HCT116 (cell line): ENCODE measurements at regions not wholly inside any gene's neighbourhood (a gene's known extent, or its start where the extent isn't known, plus 50 kb on each side); places are given as distances from the start of the nearest gene placed in this dataset.

Experiments
- ATAC-seq: fragments of 200-7000 bp; cut with Tn5 transposase; 2 replicates; pipeline ENCODE4 v1.9.1; 2020; ENCODE audit warnings: mild to moderate bottlenecking, moderate library complexity
- BruUV-seq: library from RNA; stranded (reverse); fragments of 400-500 nt; replicated peaks from 2 replicates; lab custom pipeline; 2021; lab: Mats Ljungman, UMichigan
- CTCF ChIA-PET: fragments of 300-600 bp; sonication (Branson Sonifier 250); formaldehyde crosslinking; loops from one replicate; lab custom pipeline; 2021; ENCODE audit warnings: antibody characterized with exemption; lab: Charles Lee
- POLR2A ChIA-PET: fragments of 300-600, 350-600 bp; sonication (Branson Sonifier 250); formaldehyde crosslinking; loops from one replicate; lab custom pipeline; 2021; ENCODE audit warnings: antibody characterized with exemption; lab: Charles Lee
- RAD21 ChIA-PET, 2 experiments: fragments of 300-600 bp; sonication (Branson Sonifier 250); formaldehyde crosslinking; loops; one replicate each; lab custom pipeline; 2023; ENCODE audit warnings: low total read pairs in 2 of 2; ENCODE audit not compliant: uncharacterized antibody in 2 of 2, unreplicated experiment in 2 of 2, low non-redundant PET in 1 of 2; lab: Charles Lee
- DNase-seq: peaks from one replicate; pipeline ENCODE4 v3.0.0-alpha.2; 2010; ENCODE audit warnings: low read depth, low spot score
- H2AFZ ChIP-seq: fragments of 200-600 bp; shearing (Covaris generic), sonication (generic); 2 replicates; pipeline ENCODE4 v1.6.1; 2017; ENCODE audit warnings: low read depth, mixed run types, mixed read lengths, antibody characterized with exemption, low read length; ENCODE audit not compliant: poor library complexity, severe bottlenecking
- H3K27ac ChIP-seq: 2 replicates; pipeline ENCODE4 v1.5.1; 2012; ENCODE audit warnings: low read depth, low read length
- H3K27me3 ChIP-seq: fragments of 200-600 bp; sonication (generic); 2 replicates; pipeline ENCODE4 v1.6.1; 2016; ENCODE audit warnings: mixed run types, low read length, mixed read lengths; ENCODE audit not compliant: insufficient read depth
- H3K36me3 ChIP-seq, 2 experiments: fragments of 200-500 bp in 1 of 2; fragments of 200-600 bp in 1 of 2; sonication (Bioruptor generic) in 1 of 2; sonication (generic) in 1 of 2; 2 replicates each; pipeline versions ENCODE4 v1.5.1 to v1.6.1; 2014 to 2016; ENCODE audit warnings: low read length in 2 of 2, inconsistent platforms in 1 of 2, mixed read lengths in 1 of 2, mixed run types in 1 of 2; ENCODE audit not compliant: insufficient read depth in 2 of 2, control insufficient read depth in 1 of 2
- H3K4me1 ChIP-seq, 2 experiments: fragments of 200-600 bp in 1 of 2; sonication (generic) in 1 of 2; 2 replicates each; pipeline versions ENCODE4 v1.5.1 to v1.6.1; 2012 to 2017; ENCODE audit warnings: low read length in 2 of 2, inconsistent platforms in 1 of 2, mild to moderate bottlenecking in 1 of 2, mixed read lengths in 1 of 2, mixed run types in 1 of 2, moderate library complexity in 1 of 2; ENCODE audit not compliant: insufficient read depth in 2 of 2, control insufficient read depth in 1 of 2
- H3K4me2 ChIP-seq: fragments of 200-600 bp; sonication (generic); 2 replicates; pipeline ENCODE4 v1.6.1; 2017; ENCODE audit warnings: mixed run types, low read length, mixed read lengths
- H3K4me3 ChIP-seq, 2 experiments: fragments of 200-600 bp in 1 of 2; sonication (generic) in 1 of 2; replicated peaks in 1 of 2; 2 replicates each; pipeline ENCODE4 v1.5.1; 2011 to 2016; ENCODE audit warnings: low read length in 2 of 2, control low read depth in 1 of 2, low read depth in 1 of 2, mild to moderate bottlenecking in 1 of 2, mixed read lengths in 1 of 2, mixed run types in 1 of 2
- H3K79me2 ChIP-seq: fragments of 200-600 bp; sonication (generic); 2 replicates; pipeline ENCODE4 v1.6.1; 2017; ENCODE audit warnings: mild to moderate bottlenecking, mixed run types, low read length, moderate library complexity, mixed read lengths; ENCODE audit not compliant: insufficient read depth
- H3K9ac ChIP-seq: fragments of 200-600 bp; sonication (generic); 2 replicates; pipeline ENCODE4 v1.6.1; 2016; ENCODE audit warnings: low read length, mixed read lengths
- H3K9me2 ChIP-seq: fragments of 200-600 bp; sonication (generic), shearing (Covaris generic); 2 replicates; pipeline ENCODE4 v1.6.1; 2017; ENCODE audit warnings: mixed run types, mild to moderate bottlenecking, moderate library complexity; ENCODE audit not compliant: insufficient read depth
- H3K9me3 ChIP-seq, 2 experiments: fragments of 200-500 bp in 1 of 2; fragments of 200-600 bp in 1 of 2; sonication (Bioruptor generic) in 1 of 2; sonication (generic) in 1 of 2; 2 replicates each; pipeline ENCODE4 v1.6.1; 2014 to 2017; ENCODE audit warnings: low read length in 2 of 2, mixed read lengths in 2 of 2, inconsistent platforms in 1 of 2, low read depth in 1 of 2, mild to moderate bottlenecking in 1 of 2, mixed run types in 1 of 2, moderate library complexity in 1 of 2; ENCODE audit not compliant: control insufficient read depth in 1 of 2, insufficient read depth in 1 of 2
- H4K20me1 ChIP-seq: fragments of 200-600 bp; sonication (generic), shearing (Covaris generic); 2 replicates; pipeline ENCODE4 v1.6.1; 2017; ENCODE audit warnings: mixed run types, mild to moderate bottlenecking, moderate library complexity; ENCODE audit not compliant: insufficient read depth
- CEBPB ChIP-seq: IDR thresholded peaks from 2 replicates; pipeline ENCODE4 v1.6.1; 2012; ENCODE audit warnings: low read depth
- CTCF ChIP-seq, 3 experiments: fragments of 200-600 bp in 1 of 3; sonication (generic) in 1 of 3; IDR thresholded peaks in 2 of 3; conservative IDR thresholded peaks in 1 of 3; 2 replicates each; pipeline ENCODE4 v1.5.1; 2012 to 2017; ENCODE audit warnings: low read depth in 2 of 3, low read length in 2 of 3, antibody characterized with exemption in 1 of 3, borderline replicate concordance in 1 of 3, control low read depth in 1 of 3, mild to moderate bottlenecking in 1 of 3, mixed read lengths in 1 of 3, mixed run types in 1 of 3, moderate library complexity in 1 of 3; ENCODE audit not compliant: insufficient read depth in 1 of 3
- EGR1 ChIP-seq: IDR thresholded peaks from 2 replicates; pipeline ENCODE4 v1.6.1; 2012; ENCODE audit warnings: low read depth
- ELF1 ChIP-seq: IDR thresholded peaks from 2 replicates; pipeline ENCODE4 v1.6.1; 2012; ENCODE audit warnings: low read depth, borderline replicate concordance
- EZH2 ChIP-seq: fragments of 200-600 bp; sonication (generic); IDR thresholded peaks from 2 replicates; pipeline ENCODE4 v1.6.1; 2017; ENCODE audit warnings: antibody characterized with exemption, mixed run types
- MAX ChIP-seq: IDR thresholded peaks from 2 replicates; pipeline ENCODE4 v1.6.1; 2012
- POLR2A ChIP-seq: IDR thresholded peaks from 2 replicates; pipeline ENCODE4 v1.7.0; 2011; ENCODE audit warnings: borderline replicate concordance; ENCODE audit not compliant: insufficient read depth, insufficient read length; ENCODE audit errors: extremely low read depth
- RAD21 ChIP-seq: IDR thresholded peaks from 2 replicates; pipeline ENCODE4 v1.6.1; 2012; ENCODE audit warnings: low read depth, mild to moderate bottlenecking
- REST ChIP-seq: IDR thresholded peaks from 2 replicates; pipeline ENCODE4 v1.6.1; 2012; ENCODE audit warnings: low read depth
- TCF7L2 ChIP-seq: IDR thresholded peaks from 2 replicates; pipeline ENCODE4 v1.7.0; 2011; ENCODE audit warnings: borderline replicate concordance, inconsistent platforms; ENCODE audit not compliant: insufficient read depth, insufficient read length; ENCODE audit errors: extremely low read depth
- YY1 ChIP-seq: IDR thresholded peaks from 2 replicates; pipeline ENCODE4 v1.6.1; 2011; ENCODE audit warnings: low read length, low read depth, moderate library complexity, mild to moderate bottlenecking; ENCODE audit not compliant: insufficient replicate concordance; ENCODE audit errors: extremely low read depth
- ZNF274 ChIP-seq: fragments of 200-500 bp; sonication (Bioruptor generic); IDR thresholded peaks from 2 replicates; pipeline ENCODE4 v1.6.1; 2014; ENCODE audit warnings: mild to moderate bottlenecking, low read depth, low read length, inconsistent platforms
- intact Hi-C: fragments of 100-400 bp; cut with micrococcal nuclease; formaldehyde crosslinking; loops from 2 replicates; pipeline ENCODE4 v1.10.0; 2022

- Histone ChIP-seq H3K4me2 (no peak overlapping the region), H3K4me1 (no peaks in the 10 kb centered on the region), H3K9me3 (no peaks in the 10 kb centered on the region), H3K27ac (no peak overlapping the region), H3K79me2 (no peaks in the 10 kb centered on the region), H3K4me3 (no peak overlapping the region), H3K27me3 (no peaks in the 10 kb centered on the region), H3K9ac (no peak overlapping the region), H3K9me2 (no peaks in the 10 kb centered on the region), H4K20me1 (no peaks in the 10 kb centered on the region), H3K36me3 (no peaks in the 10 kb centered on the region), H2AFZ (no peak overlapping the region)
- CTCF ChIA-PET: no interaction called here
- DNase-seq (no peak), ATAC-seq (no peak)
- TF ChIP-seq CTCF (IDR thresholded peaks at IDR 0.05 in 2 of 3, conservative IDR thresholded peaks at IDR 0.05 in 1 of 3; ENCODE audit: borderline replicate concordance in 1 of 3, insufficient read depth in 1 of 3, low read depth in 2 of 3, low read length in 2 of 3) (no peak), EZH2 (no peak), EGR1 (no peak), TCF7L2 (no peak), REST (no peak), MAX (no peak), CEBPB (no peak), ELF1 (no peak), YY1 (no peak), ZNF274 (no peak), POLR2A (no peak), RAD21 (no peak)
- POLR2A ChIA-PET: no interaction called here
- no TSS peak for BruUV-seq
- intact Hi-C loops: no loop called here
- RAD21 ChIA-PET: no interaction called here
These were observed 84.0 kb upstream of the ELMO1 start for GRCh38 chr7:37532636-37533035.
